CD4-positive, alpha-beta T cell treated with Interleukin-10 for 1 hour (primary cell): ENCODE measurements at regions not wholly inside any gene's neighbourhood (a gene's known extent, or its start where the extent isn't known, plus 50 kb on each side); places are given as distances from the start of the nearest gene placed in this dataset.
"Not testable (repeated sequence)": the region's sequence is repeated elsewhere in the genome, so short reads cannot be mapped to it uniquely, and the experiment has no call there.

Source experiments
- DNase-seq: peaks from one replicate; pipeline ENCODE4 v3.0.0-alpha.2; 2020

DNA sequence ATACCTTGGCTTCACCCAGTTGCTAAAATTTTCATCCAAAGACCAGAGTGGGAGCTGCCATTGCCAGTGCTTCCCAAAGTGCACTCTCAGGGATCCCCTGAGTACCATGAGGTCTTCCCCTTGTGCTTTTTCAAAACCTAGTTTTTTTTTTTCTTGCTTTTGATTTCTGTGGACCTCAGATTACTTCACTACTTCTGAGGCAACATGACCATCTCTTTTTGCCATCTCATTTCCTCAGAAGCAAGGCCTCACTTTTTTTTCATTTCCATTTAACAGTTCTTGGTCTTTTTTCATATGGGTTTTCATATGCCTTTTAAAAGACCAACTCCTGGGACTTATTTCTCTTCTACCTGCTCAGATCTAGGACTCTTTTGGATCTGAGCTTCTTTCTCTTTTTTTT, 64.1 kb upstream of the MMS22L start:
- DNase-seq, result no peak

- no peak for DNase-seq
These were observed 78.3 kb upstream of the MMS22L start for GRCh38 chr6:97361286-97361685.

GRCh38 chr6:97364327-97364726, 81.3 kb upstream of the MMS22L start:
- no peak for DNase-seq

DNA sequence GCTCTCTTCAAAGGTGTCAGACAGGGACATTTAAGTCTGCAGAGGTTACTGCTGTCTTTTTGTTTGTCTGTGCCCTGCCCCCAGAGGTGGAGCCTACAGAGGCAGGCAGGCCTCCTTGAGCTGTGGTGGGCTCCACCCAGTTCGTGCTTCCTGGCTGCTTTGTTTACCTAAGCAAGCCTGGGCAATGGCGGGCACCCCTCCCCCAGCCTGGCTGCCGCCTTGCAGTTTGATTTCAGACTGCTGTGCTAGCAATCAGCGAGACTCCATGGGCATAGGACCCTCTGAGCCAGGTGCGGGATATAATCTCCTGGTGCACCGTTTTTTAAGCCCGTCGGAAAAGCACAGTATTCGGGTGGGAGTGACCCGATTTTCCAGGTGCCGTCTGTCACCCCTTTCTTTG, 99.1 kb upstream of the MMS22L start:
- not testable (repeated sequence) for DNase-seq

DNA sequence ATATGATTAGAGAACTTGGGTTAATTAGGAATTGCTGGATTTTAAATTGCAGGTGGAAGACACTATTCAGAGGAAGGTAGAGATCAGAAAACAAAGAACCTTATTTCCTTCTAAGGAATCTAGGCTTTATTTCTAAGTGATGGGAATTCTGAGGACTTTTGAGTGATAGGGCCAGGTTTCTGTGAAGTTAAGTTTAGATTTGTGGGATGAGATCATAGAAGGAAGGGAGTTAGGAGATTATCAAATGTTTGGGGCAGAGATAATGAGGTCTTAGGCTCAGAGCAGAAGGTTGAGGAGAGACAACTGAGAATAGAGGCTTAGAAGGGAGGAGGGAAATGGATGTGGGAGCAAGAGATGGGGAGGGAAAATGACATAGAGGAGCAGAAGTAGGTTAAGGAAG, 109.7 kb upstream of the MMS22L start:
- no peak for DNase-seq

DNA sequence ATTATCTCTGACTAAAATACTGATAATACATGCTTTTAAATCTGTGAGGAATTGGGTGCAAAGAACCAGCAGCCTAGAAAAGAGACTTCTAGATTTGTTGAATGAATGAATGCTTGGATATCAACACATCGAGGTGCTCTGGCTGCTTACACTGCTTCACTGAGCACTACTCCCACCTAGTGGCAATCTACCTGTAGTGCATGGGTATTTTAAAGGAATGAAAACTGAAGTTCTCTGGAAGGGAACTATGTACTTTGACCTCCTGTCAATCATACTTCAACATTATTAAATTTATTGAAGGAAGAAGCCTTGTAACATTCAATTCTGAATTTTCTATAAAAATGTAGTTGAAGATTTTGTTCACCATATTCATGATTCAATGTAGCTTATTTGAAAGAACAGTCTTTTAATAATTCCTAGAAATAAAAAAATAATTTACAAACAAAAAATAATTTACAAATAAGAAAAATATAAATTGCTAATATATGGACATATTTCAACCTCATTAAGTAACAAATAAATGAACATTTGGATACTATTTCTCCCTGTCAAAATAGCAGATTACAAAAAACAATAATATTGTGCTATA, 111.2 kb upstream of the MMS22L start:
- DNase-seq, result peak; percentile 69

- no peak for DNase-seq
These were observed 113.9 kb upstream of the MMS22L start for GRCh38 chr6:97396880-97397279.

GRCh38 chr6:97399208-97399607, 116.2 kb upstream of the MMS22L start:
- no peak for DNase-seq

- no peak for DNase-seq
These were observed 118.5 kb upstream of the MMS22L start for GRCh38 chr6:97401533-97401932.

- DNase-seq, result no peak
These were observed 122.9 kb upstream of the MMS22L start for GRCh38 chr6:97405818-97406409.

DNA sequence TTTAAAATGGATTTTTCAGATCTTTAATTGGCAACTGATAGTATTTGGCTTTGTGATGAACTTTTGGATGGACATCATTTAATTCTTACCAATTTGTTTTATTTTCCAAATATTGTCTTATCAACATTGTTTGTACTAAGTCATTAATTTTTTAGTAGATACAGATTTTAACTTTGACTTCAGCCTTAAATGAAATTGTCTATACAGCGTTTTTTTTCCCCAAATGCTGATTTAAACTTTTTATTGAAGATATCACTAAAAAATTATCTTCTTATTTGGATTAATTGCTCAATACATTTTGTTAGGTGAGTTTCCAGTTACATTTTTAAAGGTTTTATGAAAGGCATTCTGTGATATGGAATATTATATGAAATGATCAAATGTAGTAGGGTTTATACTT, 123.6 kb upstream of the MMS22L start:
- no peak for DNase-seq

- no peak for DNase-seq
These were observed 128.6 kb upstream of the MMS22L start for GRCh38 chr6:97411610-97412009.

DNA sequence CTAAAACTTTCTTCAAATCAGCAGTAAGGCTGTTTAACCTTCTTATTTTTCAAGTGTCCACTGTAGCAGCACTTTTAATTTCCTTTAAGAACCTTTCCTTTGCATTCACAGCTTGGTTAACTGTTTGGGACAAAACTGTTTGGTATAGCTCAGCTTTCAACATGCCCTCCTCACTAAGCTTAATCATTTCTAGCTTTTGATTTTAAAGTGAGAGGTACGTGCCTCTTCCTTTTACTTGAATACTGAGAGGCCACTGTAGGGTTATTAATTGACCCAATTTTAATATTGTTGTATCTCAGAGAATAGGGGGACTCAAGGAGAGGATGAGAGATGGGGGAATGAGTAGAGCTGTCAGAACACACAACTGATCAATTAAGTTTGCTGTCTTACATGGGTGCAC, 129.5 kb upstream of the MMS22L start:
- no peak for DNase-seq

DNA sequence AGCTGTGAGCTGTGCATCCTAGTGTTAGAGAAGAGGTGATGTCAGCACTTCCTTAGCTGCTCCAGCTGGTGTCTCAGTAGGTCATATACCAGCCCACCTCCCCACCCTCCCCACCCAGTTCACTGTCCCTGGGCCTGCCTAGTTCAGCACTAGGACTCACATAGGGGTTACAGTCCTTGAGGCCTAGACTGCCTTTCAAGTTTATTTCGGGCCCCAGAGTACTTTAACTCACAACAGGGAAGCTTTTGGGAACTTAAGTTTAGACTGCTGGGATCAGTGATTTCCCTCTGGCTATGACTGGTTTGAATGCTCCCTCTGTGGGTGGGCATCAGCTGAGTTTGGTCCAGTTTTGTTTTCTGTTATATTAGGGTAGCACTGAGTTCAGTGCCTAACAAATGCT, 139.2 kb upstream of the MMS22L start:
- DNase-seq, result no peak

DNA sequence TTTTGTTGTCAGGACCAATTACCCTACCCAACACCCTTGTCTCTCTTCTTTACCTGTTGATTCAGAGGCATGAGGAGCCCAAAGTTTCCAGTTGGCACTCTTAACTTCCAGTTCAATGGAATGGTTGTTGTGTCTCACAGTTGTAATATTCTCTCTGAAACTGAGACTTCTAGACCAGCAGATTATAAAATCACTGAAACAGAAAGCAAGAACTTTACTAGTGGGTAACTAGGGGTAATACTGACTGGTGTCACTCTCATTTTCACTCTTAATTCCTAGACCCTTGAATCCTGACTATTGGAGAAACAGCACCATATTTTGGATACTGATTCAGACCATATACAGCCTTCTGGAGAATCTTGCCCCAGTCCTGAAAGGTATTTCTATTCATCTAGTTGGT, 140.2 kb upstream of the MMS22L start:
- DNase-seq, result no peak

- no peak for DNase-seq
These were observed 144.6 kb upstream of the MMS22L start for GRCh38 chr6:97427648-97428047.

DNA sequence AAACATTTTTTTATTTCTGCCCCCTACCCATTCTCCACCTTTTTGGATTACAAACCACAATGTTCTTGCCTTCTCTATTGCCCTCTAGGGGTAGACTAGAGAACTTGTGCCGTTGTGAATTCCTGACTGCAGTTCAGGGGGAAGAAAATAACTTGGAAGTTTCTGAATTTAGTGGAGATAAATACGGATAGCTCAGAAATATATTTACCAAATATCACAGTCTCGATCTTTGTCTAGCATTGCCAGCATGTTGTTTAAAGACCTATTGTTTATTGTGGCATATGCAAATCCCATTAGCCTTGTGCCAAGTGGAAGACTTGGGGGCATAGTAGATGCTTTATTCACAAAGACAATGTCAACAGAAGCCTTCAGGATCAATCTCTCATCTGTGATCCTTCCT, 154.1 kb upstream of the MMS22L start:
- DNase-seq, result no peak

- no peak for DNase-seq
These were observed 155.1 kb upstream of the MMS22L start for GRCh38 chr6:97438011-97438671.

DNA sequence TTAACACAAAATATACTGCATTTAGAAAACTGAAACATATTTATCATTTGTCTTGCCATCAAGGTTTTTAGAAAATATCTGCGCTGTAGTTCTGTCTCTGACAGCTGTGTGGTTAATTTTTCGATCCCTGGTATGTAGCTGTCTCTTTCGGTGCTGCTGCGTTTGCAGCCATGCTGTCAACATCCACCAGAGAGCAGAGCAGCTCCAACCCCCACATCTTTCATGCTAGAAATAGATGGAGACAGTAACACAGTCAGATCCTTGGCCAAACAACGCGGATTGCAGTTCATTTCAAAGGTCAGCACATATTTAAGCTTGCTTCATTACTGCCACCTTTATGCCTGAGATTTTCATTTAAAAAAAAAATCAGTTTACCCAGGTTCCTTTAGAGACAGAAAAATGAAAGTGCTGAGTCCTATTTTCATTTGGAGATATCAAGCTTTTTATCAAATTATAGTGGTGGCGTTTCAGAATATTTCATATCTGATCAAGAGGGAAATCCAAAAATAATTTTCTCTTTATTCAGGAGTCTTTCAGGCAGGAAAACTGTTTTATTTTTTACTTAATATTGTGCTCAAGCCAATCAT, 157.7 kb upstream of the MMS22L start:
- no peak for DNase-seq

DNA sequence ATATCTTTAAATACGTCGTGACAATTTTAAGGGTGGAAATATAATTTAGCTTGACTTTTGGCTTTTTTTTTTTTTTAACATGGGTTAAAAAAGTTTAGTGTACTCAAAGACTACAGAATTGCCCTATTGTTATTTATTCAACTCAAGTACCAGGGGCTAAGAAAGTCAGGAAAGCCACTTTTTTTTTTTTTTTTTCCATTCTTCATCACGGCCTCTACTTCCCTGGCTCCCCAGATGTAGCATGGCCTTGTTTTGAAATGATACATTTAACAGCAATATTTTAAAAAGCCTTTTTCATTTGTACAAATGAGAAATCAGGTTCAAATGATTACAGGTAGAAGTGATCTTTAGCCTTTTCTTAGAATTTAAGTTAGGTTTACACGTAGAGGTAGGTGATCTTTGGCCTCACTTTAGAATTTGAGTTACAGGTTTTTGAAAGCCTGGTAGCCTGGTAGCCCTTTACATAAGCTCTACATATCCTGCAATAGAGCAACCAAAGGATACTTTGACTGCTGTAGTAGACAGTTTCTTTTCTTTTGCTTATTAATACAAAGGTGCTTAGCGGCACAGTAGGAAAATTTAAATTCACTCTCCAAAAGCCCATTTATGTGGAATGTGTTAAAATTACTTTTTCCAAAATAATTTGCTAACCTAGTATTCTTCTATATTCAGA, 160.5 kb upstream of the MMS22L start:
- no peak for DNase-seq

DNA sequence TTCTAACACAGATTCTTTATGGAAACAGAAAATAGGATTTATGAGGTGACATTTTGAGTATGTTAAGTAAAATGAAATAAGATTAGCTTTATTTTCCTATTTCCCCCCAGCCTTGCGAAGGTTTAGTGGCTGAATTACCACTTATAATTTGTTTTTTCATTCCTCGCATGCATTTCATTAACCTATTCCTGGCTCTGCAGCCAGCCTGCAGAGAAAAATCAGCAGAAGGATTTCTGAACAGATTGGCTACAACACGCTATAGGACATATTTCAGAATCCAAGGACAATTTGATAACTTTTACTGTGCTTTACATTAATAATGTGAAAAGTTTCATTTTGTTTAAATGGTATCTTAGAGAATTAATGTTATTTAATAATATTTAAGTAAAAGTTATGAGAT, 162.4 kb upstream of the MMS22L start:
- DNase-seq, result no peak

DNA sequence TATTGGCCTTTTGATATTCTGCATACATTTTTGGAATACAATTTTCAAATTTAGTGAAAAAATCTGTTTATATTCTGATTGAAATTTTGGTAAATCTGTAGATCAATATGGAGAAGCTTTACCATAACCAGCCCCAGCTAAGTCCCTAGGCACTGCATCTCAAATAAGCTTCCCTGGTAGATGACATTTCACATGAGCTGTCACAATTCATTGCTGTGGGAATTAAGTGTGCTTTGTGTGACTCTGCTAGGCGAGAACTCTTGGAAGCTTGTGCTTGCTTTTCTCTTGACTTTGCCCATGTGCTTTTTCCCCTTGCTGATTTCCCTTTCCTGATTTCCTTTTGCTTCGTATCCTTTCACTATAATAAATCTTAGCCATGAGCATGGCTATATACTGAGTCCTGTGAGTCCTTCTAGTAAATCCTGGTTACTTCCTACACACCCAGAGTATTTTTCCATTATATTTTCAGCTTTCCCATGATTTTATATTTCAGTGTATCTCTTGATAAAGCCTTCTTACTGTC, 166.5 kb upstream of the MMS22L start:
- no peak for DNase-seq

GRCh38 chr6:97450087-97450486, 167.1 kb upstream of the MMS22L start:
- no peak for DNase-seq

DNA sequence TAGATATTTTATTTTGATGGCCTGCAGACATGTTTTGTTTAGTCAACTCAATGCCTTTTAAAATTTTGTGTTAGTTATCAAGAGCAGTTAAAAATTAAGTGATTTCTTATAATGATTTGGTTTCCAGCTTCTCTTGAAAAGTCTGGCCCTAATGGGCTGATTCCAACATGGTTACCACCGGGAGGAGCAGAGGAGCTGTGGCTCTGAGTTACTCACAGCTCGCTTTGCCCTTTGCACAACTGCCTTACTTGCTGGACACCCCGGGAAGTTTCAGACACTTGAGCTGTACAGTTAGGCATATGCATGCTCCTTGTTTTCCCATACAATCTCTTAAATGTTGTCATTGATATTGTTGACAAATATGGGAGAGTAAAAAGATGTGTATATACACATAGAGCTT, 173.1 kb upstream of the MMS22L start:
- no peak for DNase-seq
